ENCODE measurements at regions not wholly inside any gene's neighbourhood (a gene's known extent, or its start where the extent isn't known, plus 50 kb on each side); places are given as distances from the start of the nearest gene placed in this dataset.
A peak's percentile ranks its signal among the peaks of the same experiment; 100 is the strongest.

- peak; percentile 75 for TF ChIP-seq ZFP36 (IDR thresholded peaks at IDR 0.05; ENCODE audit: low read depth, low read length, partially characterized antibody)
- TF ChIP-seq PML (IDR thresholded peaks at IDR 0.05; ENCODE audit: low read length), result no peak
- no peak for TF ChIP-seq SNAPC5 (CRISPR knock-in tag; IDR thresholded peaks at IDR 0.05)
- peak; percentile 20 for TF ChIP-seq RBM25 (IDR thresholded peaks at IDR 0.05; ENCODE audit: low read depth, low read length, severe bottlenecking)
Observed at GRCh38 chr11:15888556-15889345, 467.6 kb downstream of the SOX6 start (continued).

GRCh38 chr11:15889363-15890030, 466.8 kb downstream of the SOX6 start:
- peak; percentile 6 for FAIRE-seq
- Histone ChIP-seq H3K36me3 (ENCODE audit: control insufficient read depth, insufficient read depth, low read length) (no peaks in the 10 kb centered on the region), H3K9ac (ENCODE audit: insufficient read depth in 1 of 2, low read depth in 2 of 2, low read length in 2 of 2) (no peak overlapping the region), H3K4me3 (no peak overlapping the region), H2AFZ (ENCODE audit: low read depth, low read length) (0 out of 2 replicates have a peak overlapping the region, but pooled peaks have one; percentile 11), H3K79me2 (ENCODE audit: control insufficient read depth, insufficient read depth, low read length) (no peaks in the 10 kb centered on the region), H3K27me3 (ENCODE audit: control insufficient read depth in 2 of 2, insufficient read depth in 2 of 2, low read length in 2 of 2) (no peaks in the 10 kb centered on the region), H3K27ac (ENCODE audit: extremely low read depth, low read depth, low read length) (no peak overlapping the region), H3K4me1 (replicated peaks in 1 of 2; ENCODE audit: control insufficient read depth in 2 of 2, insufficient read depth in 2 of 2, low read length in 2 of 2) (peaks cover 3 to 34% of the 10 kb centered on the region in 2 experiments; a peak in 3 of 5 replicates), H4K20me1 (replicated peaks; ENCODE audit: control insufficient read depth, insufficient read depth, low read length) (no peaks in the 10 kb centered on the region), H3K9me1 (ENCODE audit: control insufficient read depth, insufficient read depth, low read length) (no peaks in the 10 kb centered on the region), H3K9me3 (replicated peaks; ENCODE audit: control insufficient read depth, insufficient read depth, low read depth, low read length) (no peaks in the 10 kb centered on the region), H3K4me2 (ENCODE audit: insufficient read depth, low read length) (no peak overlapping the region)
- DNase-seq (ENCODE audit: extremely low read depth in 1 of 4, low spot score in 3 of 4), result peak in 2 of 4 experiments; percentile 26 to 52
- BruUV-seq (replicated peaks), result no TSS peak
- in situ Hi-C loops (cut with MboI) (no loop called here), intact Hi-C loops (cut with micrococcal nuclease) (no loop called here)
- no peak for ATAC-seq
- 16% methylated on average over 2 of the region's 2 CpGs for WGBS (ENCODE audit: insufficient coverage, low coverage, missing lambda C conversion rate)
- ChIA-PET POLR2A (interaction anchor here (0.7 kb wide), 1 partner anchor 11 kb away, joined by 3 read pairs; no protein-coding TSS in a partner anchor), CTCF (ENCODE audit: low intra/inter-chr PET ratio) (no interaction called here)
- peak; percentile 54 for TF ChIP-seq RFX1 (IDR thresholded peaks at IDR 0.05)
- no peak for TF ChIP-seq ZNF436 (CRISPR knock-in tag; IDR thresholded peaks at IDR 0.05)
- TF ChIP-seq PRMT5 (CRISPR knock-in tag; IDR thresholded peaks at IDR 0.05), result no peak
- peak in 1 of 2 experiments; percentile 44; a peak in 1 of 4 replicates for TF ChIP-seq RCOR1 (IDR thresholded peaks at IDR 0.05; ENCODE audit: borderline replicate concordance in 1 of 2, low read depth in 2 of 2, low read length in 2 of 2)
- TF ChIP-seq CBFA2T3 (IDR thresholded peaks at IDR 0.05), result 0 out of 2 replicates have a peak, but pooled peaks have one; percentile 8
- TF ChIP-seq RBM25 (IDR thresholded peaks at IDR 0.05; ENCODE audit: low read depth, low read length, severe bottlenecking), result peak; percentile 48
- TF ChIP-seq NCOA4 (IDR thresholded peaks at IDR 0.05; ENCODE audit: partially characterized antibody), result no peak
- 0 out of 2 replicates have a peak, but pooled peaks have one; percentile 55 for TF ChIP-seq MYNN (IDR thresholded peaks at IDR 0.05)
- TF ChIP-seq MYNN (CRISPR knock-in tag; IDR thresholded peaks at IDR 0.05), result no peak
- TF ChIP-seq CTBP1 (IDR thresholded peaks at IDR 0.05; ENCODE audit: borderline replicate concordance), result peak; percentile 51; the same call in 1 of the 2 replicates
- TF ChIP-seq, protein P1, sequence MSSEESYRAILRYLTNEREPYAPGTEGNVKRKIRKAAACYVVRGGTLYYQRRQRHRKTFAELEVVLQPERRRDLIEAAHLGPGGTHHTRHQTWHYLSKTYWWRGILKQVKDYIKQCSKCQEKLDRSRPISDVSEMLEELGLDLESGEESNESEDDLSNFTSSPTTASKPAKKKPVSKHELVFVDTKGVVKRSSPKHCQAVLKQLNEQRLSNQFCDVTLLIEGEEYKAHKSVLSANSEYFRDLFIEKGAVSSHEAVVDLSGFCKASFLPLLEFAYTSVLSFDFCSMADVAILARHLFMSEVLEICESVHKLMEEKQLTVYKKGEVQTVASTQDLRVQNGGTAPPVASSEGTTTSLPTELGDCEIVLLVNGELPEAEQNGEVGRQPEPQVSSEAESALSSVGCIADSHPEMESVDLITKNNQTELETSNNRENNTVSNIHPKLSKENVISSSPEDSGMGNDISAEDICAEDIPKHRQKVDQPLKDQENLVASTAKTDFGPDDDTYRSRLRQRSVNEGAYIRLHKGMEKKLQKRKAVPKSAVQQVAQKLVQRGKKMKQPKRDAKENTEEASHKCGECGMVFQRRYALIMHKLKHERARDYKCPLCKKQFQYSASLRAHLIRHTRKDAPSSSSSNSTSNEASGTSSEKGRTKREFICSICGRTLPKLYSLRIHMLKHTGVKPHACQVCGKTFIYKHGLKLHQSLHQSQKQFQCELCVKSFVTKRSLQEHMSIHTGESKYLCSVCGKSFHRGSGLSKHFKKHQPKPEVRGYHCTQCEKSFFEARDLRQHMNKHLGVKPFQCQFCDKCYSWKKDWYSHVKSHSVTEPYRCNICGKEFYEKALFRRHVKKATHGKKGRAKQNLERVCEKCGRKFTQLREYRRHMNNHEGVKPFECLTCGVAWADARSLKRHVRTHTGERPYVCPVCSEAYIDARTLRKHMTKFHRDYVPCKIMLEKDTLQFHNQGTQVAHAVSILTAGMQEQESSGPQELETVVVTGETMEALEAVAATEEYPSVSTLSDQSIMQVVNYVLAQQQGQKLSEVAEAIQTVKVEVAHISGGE (CRISPR knock-in tag; IDR thresholded peaks at IDR 0.05), result no peak
- TF ChIP-seq ZNF174 (CRISPR knock-in tag; IDR thresholded peaks at IDR 0.05), result no peak
- TF ChIP-seq ZNF224 (CRISPR knock-in tag; IDR thresholded peaks at IDR 0.05), result no peak
